ENCODE measurements at regions not wholly inside any gene's neighbourhood (a gene's known extent, or its start where the extent isn't known, plus 50 kb on each side); places are given as distances from the start of the nearest gene placed in this dataset.

- TF ChIP-seq TAF1 (IDR thresholded peaks at IDR 0.05; ENCODE audit: low read depth, low read length) (no peak), POLR2A (IDR thresholded peaks at IDR 0.05; ENCODE audit: low read depth, low read length) (no peak), SPI1 (IDR thresholded peaks at IDR 0.05; ENCODE audit: low read depth, low read length) (no peak), POLR2AphosphoS5 (IDR thresholded peaks at IDR 0.05; ENCODE audit: low read depth, low read length) (no peak)
Measured at GRCh38 chr14:85156319-85156718, 373.6 kb upstream of the FLRT2 start.

Data from GM12891 (cell line).